ENCODE measurements at regions not wholly inside any gene's neighbourhood (a gene's known extent, or its start where the extent isn't known, plus 50 kb on each side); places are given as distances from the start of the nearest gene placed in this dataset.
"Not testable (repeated sequence)": the region's sequence is repeated elsewhere in the genome, so short reads cannot be mapped to it uniquely, and the experiment has no call there.

- H3K4me1 ChIP-seq (ENCODE audit: control insufficient read depth in 1 of 2, insufficient read depth in 2 of 2, low read depth in 1 of 2, low read length in 1 of 2) = no peaks in the 10 kb centered on the region
- H4K20me1 ChIP-seq (ENCODE audit: insufficient read depth) = no peaks in the 10 kb centered on the region
- TF ChIP-seq MEF2A (IDR thresholded peaks at IDR 0.05; ENCODE audit: borderline replicate concordance, low read depth) (no peak), REST (IDR thresholded peaks at IDR 0.05; ENCODE audit: low read depth, low read length) (no peak)
- TF ChIP-seq, protein P1, sequence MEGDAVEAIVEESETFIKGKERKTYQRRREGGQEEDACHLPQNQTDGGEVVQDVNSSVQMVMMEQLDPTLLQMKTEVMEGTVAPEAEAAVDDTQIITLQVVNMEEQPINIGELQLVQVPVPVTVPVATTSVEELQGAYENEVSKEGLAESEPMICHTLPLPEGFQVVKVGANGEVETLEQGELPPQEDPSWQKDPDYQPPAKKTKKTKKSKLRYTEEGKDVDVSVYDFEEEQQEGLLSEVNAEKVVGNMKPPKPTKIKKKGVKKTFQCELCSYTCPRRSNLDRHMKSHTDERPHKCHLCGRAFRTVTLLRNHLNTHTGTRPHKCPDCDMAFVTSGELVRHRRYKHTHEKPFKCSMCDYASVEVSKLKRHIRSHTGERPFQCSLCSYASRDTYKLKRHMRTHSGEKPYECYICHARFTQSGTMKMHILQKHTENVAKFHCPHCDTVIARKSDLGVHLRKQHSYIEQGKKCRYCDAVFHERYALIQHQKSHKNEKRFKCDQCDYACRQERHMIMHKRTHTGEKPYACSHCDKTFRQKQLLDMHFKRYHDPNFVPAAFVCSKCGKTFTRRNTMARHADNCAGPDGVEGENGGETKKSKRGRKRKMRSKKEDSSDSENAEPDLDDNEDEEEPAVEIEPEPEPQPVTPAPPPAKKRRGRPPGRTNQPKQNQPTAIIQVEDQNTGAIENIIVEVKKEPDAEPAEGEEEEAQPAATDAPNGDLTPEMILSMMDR (IDR thresholded peaks at IDR 0.05) = no peak
- no peak overlapping the region for H2AFZ ChIP-seq (ENCODE audit: low read depth)
- H3K27me3 ChIP-seq (ENCODE audit: insufficient read depth) = no peaks in the 10 kb centered on the region
- no peaks in the 10 kb centered on the region for H3F3A ChIP-seq (replicated peaks; ENCODE audit: insufficient read depth)
- no peaks in the 10 kb centered on the region for H3K79me2 ChIP-seq (ENCODE audit: insufficient read depth)
- no peak overlapping the region for H3K4me2 ChIP-seq
- H3K9me3 ChIP-seq = no peaks in the 10 kb centered on the region; the same call in none of the 2 replicates
- H3K36me3 ChIP-seq (replicated peaks in 1 of 2; ENCODE audit: control insufficient read depth in 1 of 2, insufficient read depth in 2 of 2, low read length in 1 of 2) = no peaks in the 10 kb centered on the region
- no peak for DNase-seq
- no peak overlapping the region for H3K9ac ChIP-seq
- POLR2A ChIA-PET = no interaction called here
- whole genome bisulfite sequencing (ENCODE audit: low lambda C conversion rate) = 77% methylated on average over 3 of the region's 3 CpGs
- CTCF ChIA-PET = interaction anchor here (1.1 to 2.5 kb wide), 2 partner anchors 11 to 248 kb away, joined by 3 to 13 read pairs; no protein-coding TSS in a partner anchor
- H3K4me3 ChIP-seq (ENCODE audit: low read depth in 2 of 2, low read length in 1 of 2) = no peak overlapping the region
- H3K27ac ChIP-seq (ENCODE audit: low read depth in 2 of 2, low read length in 1 of 2) = no peak overlapping the region
- H3K9me2 ChIP-seq = no peaks in the 10 kb centered on the region
Measured at GRCh38 chr12:46686267-46686942, 139.4 kb downstream of the SLC38A4 start.

DNA sequence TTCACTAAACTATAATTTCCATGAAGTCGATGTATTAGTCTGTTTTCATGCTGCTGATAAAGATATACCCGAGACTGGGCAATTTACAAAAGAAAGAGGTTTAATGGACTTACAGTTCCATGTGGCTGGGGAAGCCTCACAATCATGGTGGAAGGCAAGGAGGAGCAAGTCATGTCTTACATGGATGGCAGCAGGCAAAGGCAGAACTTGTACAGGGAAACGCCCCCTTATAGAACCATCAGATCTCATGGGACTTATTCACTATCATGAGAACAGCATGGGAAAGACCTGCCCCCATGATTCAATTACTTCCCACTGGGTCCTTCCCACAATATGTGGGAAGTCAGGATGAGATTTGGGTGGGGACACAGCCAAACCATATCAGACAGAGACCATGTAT is 141.6 kb downstream of the SLC38A4 start:
- H4K20me1 ChIP-seq (ENCODE audit: insufficient read depth); H3K9ac ChIP-seq; H3K4me1 ChIP-seq (ENCODE audit: control insufficient read depth in 1 of 2, insufficient read depth in 2 of 2, low read depth in 1 of 2, low read length in 1 of 2); H3K36me3 ChIP-seq (replicated peaks in 1 of 2; ENCODE audit: control insufficient read depth in 1 of 2, insufficient read depth in 2 of 2, low read length in 1 of 2); H2AFZ ChIP-seq (ENCODE audit: low read depth); H3K79me2 ChIP-seq (ENCODE audit: insufficient read depth); H3K27ac ChIP-seq (ENCODE audit: low read depth in 2 of 2, low read length in 1 of 2); H3K9me2 ChIP-seq; H3K9me3 ChIP-seq; POLR2A ChIA-PET; H3K4me2 ChIP-seq; H3K4me3 ChIP-seq (ENCODE audit: low read depth in 2 of 2, low read length in 1 of 2); H3K27me3 ChIP-seq (ENCODE audit: insufficient read depth); H3F3A ChIP-seq (replicated peaks; ENCODE audit: insufficient read depth); DNase-seq: not testable (repeated sequence)
- WGBS (ENCODE audit: low lambda C conversion rate) = 36% methylated on average over 3 of the region's 3 CpGs
- CTCF ChIA-PET = interaction anchor here (2.5 kb wide), 1 partner anchor 9 kb away, joined by 13 read pairs; no protein-coding TSS in a partner anchor

DNA sequence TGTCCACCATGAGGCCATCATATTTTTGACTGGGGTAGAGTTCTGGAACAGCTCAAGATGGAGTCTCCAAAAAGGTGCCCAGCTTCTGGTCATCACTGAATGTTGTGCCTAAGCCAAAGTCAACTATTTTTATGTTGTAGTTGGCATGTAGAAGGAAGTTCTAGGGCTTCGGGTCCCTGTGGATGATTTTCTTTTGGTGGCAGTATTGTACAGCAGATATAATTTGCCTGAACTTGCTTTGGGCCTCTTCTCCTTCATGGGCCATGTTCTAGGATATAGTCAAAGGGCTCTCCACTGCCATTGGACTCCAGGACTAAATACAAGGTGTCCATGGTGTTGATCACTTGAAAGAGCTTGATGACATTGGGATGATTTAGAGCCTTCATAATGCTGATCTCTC is 143.6 kb downstream of the SLC38A4 start:
- Histone ChIP-seq H3K27ac (ENCODE audit: low read depth in 2 of 2, low read length in 1 of 2) (no peak overlapping the region), H3K4me3 (ENCODE audit: low read depth in 2 of 2, low read length in 1 of 2) (no peak overlapping the region), H3F3A (replicated peaks; ENCODE audit: insufficient read depth) (no peaks in the 10 kb centered on the region), H2AFZ (ENCODE audit: low read depth) (no peak overlapping the region), H3K9me2 (no peaks in the 10 kb centered on the region), H3K4me1 (ENCODE audit: control insufficient read depth in 1 of 2, insufficient read depth in 2 of 2, low read depth in 1 of 2, low read length in 1 of 2) (peaks cover 0 to 9% of the 10 kb centered on the region in 2 experiments; a peak in 1 of 4 replicates), H3K9ac (no peak overlapping the region), H3K79me2 (ENCODE audit: insufficient read depth) (no peaks in the 10 kb centered on the region), H4K20me1 (ENCODE audit: insufficient read depth) (no peaks in the 10 kb centered on the region), H3K36me3 (replicated peaks in 1 of 2; ENCODE audit: control insufficient read depth in 1 of 2, insufficient read depth in 2 of 2, low read length in 1 of 2) (no peaks in the 10 kb centered on the region), H3K4me2 (no peak overlapping the region), H3K9me3 (no peaks in the 10 kb centered on the region), H3K27me3 (ENCODE audit: insufficient read depth) (no peaks in the 10 kb centered on the region)
- ChIA-PET CTCF (interaction anchor here (0.6 kb wide), 1 partner anchor 557 kb away, joined by 3 read pairs; no protein-coding TSS in a partner anchor), POLR2A (no interaction called here)
- TF ChIP-seq NRF1 (IDR thresholded peaks at IDR 0.05; ENCODE audit: low read depth, low read length) (no peak), TAF1 (IDR thresholded peaks at IDR 0.05; ENCODE audit: borderline replicate concordance, low read depth, low read length) (no peak), SIN3A (IDR thresholded peaks at IDR 0.05; ENCODE audit: borderline replicate concordance, low read depth, low read length) (no peak)
- TF ChIP-seq, protein P2, sequence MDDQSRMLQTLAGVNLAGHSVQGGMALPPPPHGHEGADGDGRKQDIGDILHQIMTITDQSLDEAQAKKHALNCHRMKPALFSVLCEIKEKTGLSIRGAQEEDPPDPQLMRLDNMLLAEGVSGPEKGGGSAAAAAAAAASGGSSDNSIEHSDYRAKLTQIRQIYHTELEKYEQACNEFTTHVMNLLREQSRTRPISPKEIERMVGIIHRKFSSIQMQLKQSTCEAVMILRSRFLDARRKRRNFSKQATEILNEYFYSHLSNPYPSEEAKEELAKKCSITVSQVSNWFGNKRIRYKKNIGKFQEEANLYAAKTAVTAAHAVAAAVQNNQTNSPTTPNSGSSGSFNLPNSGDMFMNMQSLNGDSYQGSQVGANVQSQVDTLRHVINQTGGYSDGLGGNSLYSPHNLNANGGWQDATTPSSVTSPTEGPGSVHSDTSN (IDR thresholded peaks at IDR 0.05) = no peak
- 25% methylated on average over 1 of the region's 1 CpG for WGBS (ENCODE audit: low lambda C conversion rate)
- DNase-seq = no peak
